Putamen (tissue), 1 donor: ENCODE measurements at regions not wholly inside any gene's neighbourhood (a gene's known extent, or its start where the extent isn't known, plus 50 kb on each side); places are given as distances from the start of the nearest gene placed in this dataset.
A peak's percentile ranks its signal among the peaks of the same experiment; 100 is the strongest.

Experiments
- DNase-seq: peaks from one replicate; pipeline ENCODE4 v3.0.0-alpha.2; 2016; ENCODE audit warnings: low spot score

GRCh38 chr5:10173716-10174115, 76.0 kb downstream of the ATPSCKMT start:
- peak; percentile 8 for DNase-seq

GRCh38 chr5:10172247-10172646, 77.4 kb downstream of the ATPSCKMT start:
- no peak for DNase-seq

- no peak for DNase-seq
Measured at GRCh38 chr5:10169359-10169758, 80.3 kb downstream of the ATPSCKMT start.

GRCh38 chr5:10168254-10168653, 81.4 kb downstream of the ATPSCKMT start:
- no peak for DNase-seq

GRCh38 chr5:10167806-10168205, 81.9 kb downstream of the ATPSCKMT start:
- DNase-seq = no peak

- no peak for DNase-seq
Measured at GRCh38 chr5:10166392-10166791, 83.3 kb downstream of the ATPSCKMT start.

GRCh38 chr5:10162468-10162867, 87.2 kb downstream of the ATPSCKMT start:
- DNase-seq = no peak

- no peak for DNase-seq
Measured at GRCh38 chr5:10161778-10162177, 87.9 kb downstream of the ATPSCKMT start.

- no peak for DNase-seq
Measured at GRCh38 chr5:10160241-10160640, 89.4 kb downstream of the ATPSCKMT start.

GRCh38 chr5:10158886-10159285, 90.8 kb downstream of the ATPSCKMT start:
- no peak for DNase-seq

GRCh38 chr5:10157085-10157669, 92.5 kb downstream of the ATPSCKMT start:
- DNase-seq = no peak

- no peak for DNase-seq
Measured at GRCh38 chr5:10155897-10156667, 93.6 kb downstream of the ATPSCKMT start.

- DNase-seq = no peak
Measured at GRCh38 chr5:10153808-10154537, 95.7 kb downstream of the ATPSCKMT start.

- DNase-seq = no peak
Measured at GRCh38 chr5:10153394-10153793, 96.3 kb downstream of the ATPSCKMT start.

GRCh38 chr5:10151656-10152055, 98.0 kb downstream of the ATPSCKMT start:
- no peak for DNase-seq

- no peak for DNase-seq
Measured at GRCh38 chr5:10149911-10150310, 99.8 kb downstream of the ATPSCKMT start.

GRCh38 chr5:10145923-10146401, 103.7 kb downstream of the ATPSCKMT start:
- peak; percentile 34 for DNase-seq

GRCh38 chr5:10144040-10144439, 105.6 kb downstream of the ATPSCKMT start:
- no peak for DNase-seq

- DNase-seq = no peak
Measured at GRCh38 chr5:10140195-10140973, 109.3 kb downstream of the ATPSCKMT start.

GRCh38 chr5:10138395-10139057, 111.2 kb downstream of the ATPSCKMT start:
- peak; percentile 44 for DNase-seq

GRCh38 chr5:10133830-10134229, 115.9 kb downstream of the ATPSCKMT start:
- DNase-seq = no peak

GRCh38 chr5:10130881-10131280, 118.8 kb downstream of the ATPSCKMT start:
- no peak for DNase-seq
